Loucy (cell line): ENCODE measurements at regions not wholly inside any gene's neighbourhood (a gene's known extent, or its start where the extent isn't known, plus 50 kb on each side); places are given as distances from the start of the nearest gene placed in this dataset.

Experiments used
- H2AFZ ChIP-seq: fragments of 200-600 bp; sonication (generic); 2 replicates; pipeline ENCODE4 v1.6.0; 2016; ENCODE audit warnings: antibody characterized with exemption, mild to moderate bottlenecking, low read length, moderate library complexity
- H3F3A ChIP-seq: fragments of 200-600 bp; 2 replicates; pipeline ENCODE4 v1.6.0; 2016; ENCODE audit warnings: antibody characterized with exemption, low read depth, mild to moderate bottlenecking
- H3K27me3 ChIP-seq: fragments of 200-600 bp; sonication (generic); 2 replicates; pipeline ENCODE4 v1.6.1; 2014; ENCODE audit warnings: low read length, mild to moderate bottlenecking; ENCODE audit not compliant: insufficient read depth, poor library complexity, severe bottlenecking
- H3K36me3 ChIP-seq: fragments of 200-600 bp; sonication (generic); 2 replicates; pipeline ENCODE4 v1.6.1; 2016; ENCODE audit warnings: low read length; ENCODE audit not compliant: insufficient read depth
- H3K4me1 ChIP-seq: fragments of 200-600 bp; sonication (generic); 2 replicates; pipeline ENCODE4 v1.5.1; 2014; ENCODE audit warnings: low read length, mild to moderate bottlenecking; ENCODE audit not compliant: insufficient read depth, poor library complexity, severe bottlenecking
- H3K4me2 ChIP-seq: fragments of 200-600 bp; sonication (generic); 2 replicates; pipeline ENCODE4 v1.6.0; 2014; ENCODE audit warnings: antibody characterized with exemption, low read length, low read depth, mild to moderate bottlenecking; ENCODE audit not compliant: poor library complexity, severe bottlenecking
- H3K4me3 ChIP-seq: fragments of 200-600 bp; sonication (generic); 2 replicates; pipeline ENCODE4 v1.5.1; 2014; ENCODE audit warnings: low read length, mild to moderate bottlenecking, mixed read lengths; ENCODE audit not compliant: poor library complexity, severe bottlenecking
- H3K79me2 ChIP-seq: fragments of 200-600 bp; sonication (generic); 2 replicates; pipeline ENCODE4 v1.6.1; 2014; ENCODE audit warnings: low read length; ENCODE audit not compliant: insufficient read depth
- H3K9ac ChIP-seq: fragments of 200-600 bp; sonication (generic); 2 replicates; pipeline ENCODE4 v1.6.0; 2014; ENCODE audit warnings: mild to moderate bottlenecking, low read depth, low read length, moderate library complexity; ENCODE audit not compliant: poor library complexity, severe bottlenecking
- H3K9me2 ChIP-seq: fragments of 200-600 bp; sonication (generic); replicated peaks from 2 replicates; pipeline ENCODE4 v1.6.1; 2016; ENCODE audit warnings: low read depth, low read length, mixed read lengths
- H3K9me3 ChIP-seq: fragments of 200-600 bp; sonication (generic); 2 replicates; pipeline ENCODE4 v1.6.1; 2014; ENCODE audit warnings: mild to moderate bottlenecking, antibody characterized with exemption, low read length, low read depth; ENCODE audit not compliant: insufficient read depth
- H4K20me1 ChIP-seq: fragments of 200-600 bp; sonication (generic); 2 replicates; pipeline ENCODE4 v1.6.0; 2014; ENCODE audit warnings: antibody characterized with exemption, low read length, mild to moderate bottlenecking; ENCODE audit not compliant: insufficient read depth, poor library complexity, severe bottlenecking
- CTCF ChIP-seq: fragments of 200-600 bp; sonication (generic); conservative IDR thresholded peaks from 2 replicates; pipeline ENCODE4 v1.5.1; 2014; ENCODE audit warnings: mild to moderate bottlenecking, antibody characterized with exemption, low read length
- EZH2phosphoT487 ChIP-seq: fragments of 200-600 bp; IDR thresholded peaks from 2 replicates; pipeline ENCODE4 v1.6.1; 2018; ENCODE audit warnings: antibody characterized with exemption, mild to moderate bottlenecking, moderate library complexity, borderline replicate concordance

- Histone ChIP-seq H4K20me1 (no peaks in the 10 kb centered on the region), H3K9ac (no peak overlapping the region)
These were observed 945.5 kb downstream of the SORCS3 start for GRCh38 chr10:105586451-105587098.

GRCh38 chr10:105585753-105586152 is 944.7 kb downstream of the SORCS3 start:
- Histone ChIP-seq H4K20me1 (no peaks in the 10 kb centered on the region), H3K79me2 (no peaks in the 10 kb centered on the region), H3K9ac (no peak overlapping the region), H3K4me3 (no peak overlapping the region), H3K4me2 (no peak overlapping the region), H3K9me3 (no peaks in the 10 kb centered on the region), H2AFZ (no peak overlapping the region), H3K27me3 (no peaks in the 10 kb centered on the region), H3K4me1 (no peaks in the 10 kb centered on the region), H3F3A (no peaks in the 10 kb centered on the region), H3K9me2 (no peaks in the 10 kb centered on the region), H3K36me3 (no peaks in the 10 kb centered on the region)
- TF ChIP-seq CTCF (no peak), EZH2phosphoT487 (no peak)

More at GRCh38 chr10:105586451-105587098, 945.5 kb downstream of the SORCS3 start:
- no peak overlapping the region for H2AFZ ChIP-seq
- H3K4me1 ChIP-seq, result no peaks in the 10 kb centered on the region
- H3K9me3 ChIP-seq, result no peaks in the 10 kb centered on the region
- no peaks in the 10 kb centered on the region for H3F3A ChIP-seq
- no peaks in the 10 kb centered on the region for H3K36me3 ChIP-seq
- H3K79me2 ChIP-seq, result no peaks in the 10 kb centered on the region
- no peaks in the 10 kb centered on the region for H3K9me2 ChIP-seq
- H3K4me2 ChIP-seq, result no peak overlapping the region
- H3K4me3 ChIP-seq, result no peak overlapping the region
- no peaks in the 10 kb centered on the region for H3K27me3 ChIP-seq
- no peak for TF ChIP-seq EZH2phosphoT487
- TF ChIP-seq CTCF, result no peak

DNA sequence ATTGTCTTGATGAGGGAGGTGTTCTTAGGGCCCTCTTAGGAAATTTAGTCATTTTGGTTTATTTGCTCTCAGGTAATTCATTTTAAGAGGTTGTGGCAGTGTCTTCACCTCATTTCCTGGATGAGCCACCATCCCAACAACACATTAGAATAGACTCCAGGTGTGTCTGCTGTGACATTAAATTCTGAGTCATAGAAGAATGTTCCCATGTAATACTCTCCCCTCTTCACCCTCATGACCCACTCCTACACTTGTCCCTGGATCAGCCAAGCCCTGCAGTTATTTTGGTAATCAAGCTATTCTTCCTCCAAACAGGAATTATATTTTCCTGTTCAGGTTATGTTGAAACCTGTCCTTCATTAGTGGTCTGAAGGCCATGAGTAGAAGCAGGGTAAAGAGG is 944.1 kb downstream of the SORCS3 start:
- H3F3A ChIP-seq, result no peaks in the 10 kb centered on the region
- no peaks in the 10 kb centered on the region for H3K9me2 ChIP-seq
- H3K79me2 ChIP-seq, result no peaks in the 10 kb centered on the region
- no peak overlapping the region for H3K4me3 ChIP-seq
- H2AFZ ChIP-seq, result no peak overlapping the region
- no peaks in the 10 kb centered on the region for H3K27me3 ChIP-seq
- TF ChIP-seq CTCF (no peak), EZH2phosphoT487 (no peak)
- no peaks in the 10 kb centered on the region for H3K4me1 ChIP-seq
- no peak overlapping the region for H3K4me2 ChIP-seq
- H3K9ac ChIP-seq, result no peak overlapping the region
- no peaks in the 10 kb centered on the region for H3K36me3 ChIP-seq
- H4K20me1 ChIP-seq, result no peaks in the 10 kb centered on the region
- no peaks in the 10 kb centered on the region for H3K9me3 ChIP-seq
